ENCODE measurements at regions not wholly inside any gene's neighbourhood (a gene's known extent, or its start where the extent isn't known, plus 50 kb on each side); places are given as distances from the start of the nearest gene placed in this dataset.
"Not testable (repeated sequence)": the region's sequence is repeated elsewhere in the genome, so short reads cannot be mapped to it uniquely, and the experiment has no call there.

DNA sequence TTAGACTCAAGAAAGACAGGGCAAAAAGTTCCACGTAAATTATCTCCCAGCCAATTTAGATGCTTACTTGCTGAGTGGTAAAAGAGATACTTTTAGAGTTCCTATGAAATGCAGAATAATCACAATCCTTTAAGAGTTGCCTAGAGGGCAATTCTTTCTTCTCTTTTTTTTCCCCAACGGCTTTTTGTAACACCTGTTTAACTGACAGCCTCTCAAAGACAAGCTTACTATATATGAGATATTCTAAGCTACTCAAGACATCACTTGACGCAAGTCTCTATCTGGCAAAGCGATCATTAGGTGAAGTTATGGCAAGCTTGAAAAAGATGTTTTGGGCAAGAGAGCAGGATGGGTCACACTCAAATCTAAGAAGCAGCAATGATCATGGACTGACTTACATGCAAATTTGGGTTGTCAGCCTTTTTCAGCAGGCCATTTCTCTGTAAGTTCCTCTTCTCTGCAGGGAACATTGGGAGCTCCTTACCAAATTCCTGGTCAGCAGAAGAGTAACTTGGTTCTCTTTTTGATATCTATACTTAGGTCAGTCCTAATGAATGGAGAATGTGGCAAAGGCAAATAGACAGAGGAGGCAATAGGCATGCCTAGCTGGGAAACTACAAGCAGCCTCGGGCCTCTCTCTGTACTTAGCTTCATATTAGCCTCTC is 162.9 kb upstream of the FGF13 start:
- H3K27ac ChIP-seq (ENCODE audit: low read depth, low read length): no peak overlapping the region
- no peak overlapping the region for H3K4me3 ChIP-seq (ENCODE audit: low read depth in 1 of 5, low read length in 5 of 5)
- H3K9me3 ChIP-seq (ENCODE audit: control insufficient read depth in 5 of 5, low read length in 5 of 5): peaks cover 0 to 5% (median 2%) of the 10 kb centered on the region in 5 donors
- no peaks in the 10 kb centered on the region for H3K4me1 ChIP-seq (ENCODE audit: control insufficient read depth in 5 of 5, insufficient read depth in 5 of 5, low read length in 5 of 5)
- H3K27me3 ChIP-seq (ENCODE audit: control insufficient read depth in 5 of 5, insufficient read depth in 4 of 5, low read length in 5 of 5): no peaks in the 10 kb centered on the region
- H3K9ac ChIP-seq (ENCODE audit: low read length in 5 of 5): no peak overlapping the region
- no peaks in the 10 kb centered on the region for H3K36me3 ChIP-seq (ENCODE audit: control insufficient read depth in 5 of 5, insufficient read depth in 5 of 5, low read length in 5 of 5)

GRCh38 chrX:138873640-138874039 is 162.1 kb upstream of the FGF13 start:
- H3K36me3 ChIP-seq (ENCODE audit: control insufficient read depth in 5 of 5, insufficient read depth in 5 of 5, low read length in 5 of 5); H3K9ac ChIP-seq (ENCODE audit: low read length in 5 of 5); H3K27me3 ChIP-seq (ENCODE audit: control insufficient read depth in 5 of 5, insufficient read depth in 4 of 5, low read length in 5 of 5); H3K4me1 ChIP-seq (ENCODE audit: control insufficient read depth in 5 of 5, insufficient read depth in 5 of 5, low read length in 5 of 5); H3K4me3 ChIP-seq (ENCODE audit: low read depth in 1 of 5, low read length in 5 of 5); H3K9me3 ChIP-seq (ENCODE audit: control insufficient read depth in 5 of 5, low read length in 5 of 5); H3K27ac ChIP-seq (ENCODE audit: low read depth, low read length): not testable (repeated sequence)

- peaks cover 0 to 5% (median 2%) of the 10 kb centered on the region in 5 donors for H3K9me3 ChIP-seq (ENCODE audit: control insufficient read depth in 5 of 5, low read length in 5 of 5)
- H3K36me3 ChIP-seq (ENCODE audit: control insufficient read depth in 5 of 5, insufficient read depth in 5 of 5, low read length in 5 of 5): no peaks in the 10 kb centered on the region
- H3K27me3 ChIP-seq (ENCODE audit: control insufficient read depth in 5 of 5, insufficient read depth in 4 of 5, low read length in 5 of 5): no peaks in the 10 kb centered on the region
- no peak overlapping the region for H3K4me3 ChIP-seq (ENCODE audit: low read depth in 1 of 5, low read length in 5 of 5)
- no peak overlapping the region for H3K9ac ChIP-seq (ENCODE audit: low read length in 5 of 5)
- H3K4me1 ChIP-seq (ENCODE audit: control insufficient read depth in 5 of 5, insufficient read depth in 5 of 5, low read length in 5 of 5): no peaks in the 10 kb centered on the region
- H3K27ac ChIP-seq (ENCODE audit: low read depth, low read length): no peak overlapping the region
Measured at GRCh38 chrX:138872537-138872936, 161.0 kb upstream of the FGF13 start.

- H3K4me1 ChIP-seq (ENCODE audit: control insufficient read depth in 5 of 5, insufficient read depth in 5 of 5, low read length in 5 of 5): no peaks in the 10 kb centered on the region
- H3K27me3 ChIP-seq (ENCODE audit: control insufficient read depth in 5 of 5, insufficient read depth in 4 of 5, low read length in 5 of 5): no peaks in the 10 kb centered on the region
- H3K27ac ChIP-seq (ENCODE audit: low read depth, low read length): no peak overlapping the region
- peaks cover 0 to 5% (median 2%) of the 10 kb centered on the region in 5 donors for H3K9me3 ChIP-seq (ENCODE audit: control insufficient read depth in 5 of 5, low read length in 5 of 5)
- no peaks in the 10 kb centered on the region for H3K36me3 ChIP-seq (ENCODE audit: control insufficient read depth in 5 of 5, insufficient read depth in 5 of 5, low read length in 5 of 5)
- no peak overlapping the region for H3K4me3 ChIP-seq (ENCODE audit: low read depth in 1 of 5, low read length in 5 of 5)
- H3K9ac ChIP-seq (ENCODE audit: low read length in 5 of 5): no peak overlapping the region
Measured at GRCh38 chrX:138871739-138872138, 160.2 kb upstream of the FGF13 start.

- no peaks in the 10 kb centered on the region for H3K9me3 ChIP-seq (ENCODE audit: control insufficient read depth in 5 of 5, low read length in 5 of 5)
- H3K9ac ChIP-seq (ENCODE audit: low read length in 5 of 5): no peak overlapping the region
- H3K27ac ChIP-seq (ENCODE audit: low read depth, low read length): no peak overlapping the region
- no peaks in the 10 kb centered on the region for H3K36me3 ChIP-seq (ENCODE audit: control insufficient read depth in 5 of 5, insufficient read depth in 5 of 5, low read length in 5 of 5)
- peaks cover 0 to 3% (median 0%) of the 10 kb centered on the region in 5 donors for H3K27me3 ChIP-seq (ENCODE audit: control insufficient read depth in 5 of 5, insufficient read depth in 4 of 5, low read length in 5 of 5)
- H3K4me3 ChIP-seq (ENCODE audit: low read depth in 1 of 5, low read length in 5 of 5): no peak overlapping the region
- H3K4me1 ChIP-seq (ENCODE audit: control insufficient read depth in 5 of 5, insufficient read depth in 5 of 5, low read length in 5 of 5): no peaks in the 10 kb centered on the region
Measured at GRCh38 chrX:138866643-138867042, 155.1 kb upstream of the FGF13 start.

- H3K4me3 ChIP-seq (ENCODE audit: low read depth in 1 of 5, low read length in 5 of 5): no peak overlapping the region
- H3K27ac ChIP-seq (ENCODE audit: low read depth, low read length): no peak overlapping the region
- H3K36me3 ChIP-seq (ENCODE audit: control insufficient read depth in 5 of 5, insufficient read depth in 5 of 5, low read length in 5 of 5): no peaks in the 10 kb centered on the region
- no peak overlapping the region for H3K9ac ChIP-seq (ENCODE audit: low read length in 5 of 5)
- H3K27me3 ChIP-seq (ENCODE audit: control insufficient read depth in 5 of 5, insufficient read depth in 4 of 5, low read length in 5 of 5): peaks cover 0 to 3% (median 0%) of the 10 kb centered on the region in 5 donors
- no peaks in the 10 kb centered on the region for H3K4me1 ChIP-seq (ENCODE audit: control insufficient read depth in 5 of 5, insufficient read depth in 5 of 5, low read length in 5 of 5)
- no peaks in the 10 kb centered on the region for H3K9me3 ChIP-seq (ENCODE audit: control insufficient read depth in 5 of 5, low read length in 5 of 5)
Measured at GRCh38 chrX:138865093-138865649, 153.7 kb upstream of the FGF13 start.

DNA sequence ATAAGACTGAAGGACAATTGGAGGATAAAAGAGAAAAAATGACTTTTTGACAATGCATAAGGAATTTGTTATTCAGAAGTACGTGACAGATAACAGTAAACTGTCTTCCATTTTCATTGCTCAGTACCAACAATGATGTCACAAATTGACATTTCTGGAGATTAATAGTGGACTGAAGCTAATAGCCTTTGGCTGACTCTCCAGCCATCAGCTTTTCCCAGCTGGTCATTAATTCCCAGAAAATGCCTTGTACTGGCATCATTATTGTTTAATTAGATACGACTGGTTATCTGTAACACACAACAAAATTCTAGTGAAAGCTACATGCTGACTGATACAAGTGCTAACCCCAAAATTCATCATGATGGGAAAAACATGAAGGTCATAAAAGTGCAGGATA is 147.9 kb upstream of the FGF13 start:
- Histone ChIP-seq H3K27me3 (ENCODE audit: control insufficient read depth in 5 of 5, insufficient read depth in 4 of 5, low read length in 5 of 5) (peaks cover 0 to 3% (median 0%) of the 10 kb centered on the region in 5 donors), H3K27ac (ENCODE audit: low read depth, low read length) (no peak overlapping the region), H3K36me3 (ENCODE audit: control insufficient read depth in 5 of 5, insufficient read depth in 5 of 5, low read length in 5 of 5) (no peaks in the 10 kb centered on the region), H3K4me1 (ENCODE audit: control insufficient read depth in 5 of 5, insufficient read depth in 5 of 5, low read length in 5 of 5) (no peaks in the 10 kb centered on the region), H3K4me3 (ENCODE audit: low read depth in 1 of 5, low read length in 5 of 5) (no peak overlapping the region), H3K9me3 (ENCODE audit: control insufficient read depth in 5 of 5, low read length in 5 of 5) (no peaks in the 10 kb centered on the region), H3K9ac (ENCODE audit: low read length in 5 of 5) (no peak overlapping the region)

DNA sequence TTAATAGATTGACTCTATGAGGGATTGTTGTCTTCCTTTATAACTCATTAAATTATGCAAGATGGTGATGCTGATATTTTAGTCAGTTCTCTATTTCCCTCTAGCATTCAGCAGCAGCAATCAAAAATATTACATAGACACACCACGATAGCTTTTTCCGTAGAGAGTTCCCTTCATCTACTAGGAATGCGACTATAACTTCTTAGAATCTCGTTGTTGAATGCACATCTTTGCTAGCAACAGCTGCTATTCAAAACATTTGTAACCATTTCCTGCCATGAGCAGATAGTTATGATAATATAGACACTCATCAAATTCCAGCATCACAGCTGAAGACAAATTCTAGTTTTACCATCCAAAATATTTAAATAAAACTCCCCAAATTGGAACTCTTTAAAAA is 147.4 kb upstream of the FGF13 start:
- H3K9ac ChIP-seq (ENCODE audit: low read length in 5 of 5): no peak overlapping the region
- H3K27me3 ChIP-seq (ENCODE audit: control insufficient read depth in 5 of 5, insufficient read depth in 4 of 5, low read length in 5 of 5): no peaks in the 10 kb centered on the region
- H3K4me1 ChIP-seq (ENCODE audit: control insufficient read depth in 5 of 5, insufficient read depth in 5 of 5, low read length in 5 of 5): no peaks in the 10 kb centered on the region
- no peak overlapping the region for H3K27ac ChIP-seq (ENCODE audit: low read depth, low read length)
- H3K9me3 ChIP-seq (ENCODE audit: control insufficient read depth in 5 of 5, low read length in 5 of 5): no peaks in the 10 kb centered on the region
- no peaks in the 10 kb centered on the region for H3K36me3 ChIP-seq (ENCODE audit: control insufficient read depth in 5 of 5, insufficient read depth in 5 of 5, low read length in 5 of 5)
- no peak overlapping the region for H3K4me3 ChIP-seq (ENCODE audit: low read depth in 1 of 5, low read length in 5 of 5)

- Histone ChIP-seq H3K4me1 (ENCODE audit: control insufficient read depth in 5 of 5, insufficient read depth in 5 of 5, low read length in 5 of 5) (no peaks in the 10 kb centered on the region), H3K9me3 (ENCODE audit: control insufficient read depth in 5 of 5, low read length in 5 of 5) (no peaks in the 10 kb centered on the region), H3K4me3 (ENCODE audit: low read depth in 1 of 5, low read length in 5 of 5) (no peak overlapping the region), H3K9ac (ENCODE audit: low read length in 5 of 5) (no peak overlapping the region), H3K36me3 (ENCODE audit: control insufficient read depth in 5 of 5, insufficient read depth in 5 of 5, low read length in 5 of 5) (no peaks in the 10 kb centered on the region), H3K27ac (ENCODE audit: low read depth, low read length) (no peak overlapping the region), H3K27me3 (ENCODE audit: control insufficient read depth in 5 of 5, insufficient read depth in 4 of 5, low read length in 5 of 5) (no peaks in the 10 kb centered on the region)
Measured at GRCh38 chrX:138858438-138858837, 146.9 kb upstream of the FGF13 start.

DNA sequence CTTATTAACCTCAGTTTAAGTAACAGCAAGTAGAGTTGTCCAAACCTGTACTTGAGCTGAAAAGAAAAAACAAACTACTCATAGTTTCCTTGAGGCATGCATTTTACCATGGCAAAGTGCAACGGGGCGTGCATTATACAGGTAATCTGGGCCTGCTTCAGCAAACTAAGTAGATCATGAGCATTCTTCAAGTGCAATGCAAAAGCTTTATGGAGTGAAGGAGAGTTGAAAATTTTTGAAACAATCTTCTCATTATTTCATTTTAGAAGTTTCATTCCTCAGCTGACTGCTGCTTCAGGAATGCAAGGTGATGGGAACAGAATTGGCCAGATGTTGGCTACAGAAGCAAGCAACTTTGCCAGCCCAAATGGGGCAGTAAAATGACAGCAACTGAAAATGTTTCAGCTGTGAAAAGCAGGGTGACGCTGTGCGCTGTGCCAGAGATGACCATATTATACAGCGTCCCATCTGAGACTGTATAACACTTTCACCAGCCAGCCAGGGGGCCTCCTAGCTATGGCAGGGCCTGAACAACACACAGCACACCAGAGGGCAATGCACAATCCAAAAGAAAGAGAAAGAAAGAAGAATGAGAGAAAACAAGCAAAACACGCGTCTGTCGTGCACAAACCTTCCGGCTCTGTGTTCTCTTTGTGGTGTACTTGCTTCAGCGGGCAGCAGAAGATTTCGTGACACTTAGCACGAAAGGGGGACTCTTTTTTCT is 145.5 kb upstream of the FGF13 start:
- Histone ChIP-seq H3K27me3 (ENCODE audit: control insufficient read depth in 5 of 5, insufficient read depth in 4 of 5, low read length in 5 of 5) (no peaks in the 10 kb centered on the region), H3K4me1 (ENCODE audit: control insufficient read depth in 5 of 5, insufficient read depth in 5 of 5, low read length in 5 of 5) (no peaks in the 10 kb centered on the region), H3K27ac (ENCODE audit: low read depth, low read length) (no peak overlapping the region), H3K9me3 (ENCODE audit: control insufficient read depth in 5 of 5, low read length in 5 of 5) (no peaks in the 10 kb centered on the region), H3K9ac (ENCODE audit: low read length in 5 of 5) (no peak overlapping the region), H3K4me3 (ENCODE audit: low read depth in 1 of 5, low read length in 5 of 5) (no peak overlapping the region), H3K36me3 (ENCODE audit: control insufficient read depth in 5 of 5, insufficient read depth in 5 of 5, low read length in 5 of 5) (no peaks in the 10 kb centered on the region)
